ENCODE measurements at regions not wholly inside any gene's neighbourhood (a gene's known extent, or its start where the extent isn't known, plus 50 kb on each side); places are given as distances from the start of the nearest gene placed in this dataset.

GRCh38 chr20:25142435-25142834, 53.1 kb upstream of the ENTPD6 start:
- TF ChIP-seq, protein P1, sequence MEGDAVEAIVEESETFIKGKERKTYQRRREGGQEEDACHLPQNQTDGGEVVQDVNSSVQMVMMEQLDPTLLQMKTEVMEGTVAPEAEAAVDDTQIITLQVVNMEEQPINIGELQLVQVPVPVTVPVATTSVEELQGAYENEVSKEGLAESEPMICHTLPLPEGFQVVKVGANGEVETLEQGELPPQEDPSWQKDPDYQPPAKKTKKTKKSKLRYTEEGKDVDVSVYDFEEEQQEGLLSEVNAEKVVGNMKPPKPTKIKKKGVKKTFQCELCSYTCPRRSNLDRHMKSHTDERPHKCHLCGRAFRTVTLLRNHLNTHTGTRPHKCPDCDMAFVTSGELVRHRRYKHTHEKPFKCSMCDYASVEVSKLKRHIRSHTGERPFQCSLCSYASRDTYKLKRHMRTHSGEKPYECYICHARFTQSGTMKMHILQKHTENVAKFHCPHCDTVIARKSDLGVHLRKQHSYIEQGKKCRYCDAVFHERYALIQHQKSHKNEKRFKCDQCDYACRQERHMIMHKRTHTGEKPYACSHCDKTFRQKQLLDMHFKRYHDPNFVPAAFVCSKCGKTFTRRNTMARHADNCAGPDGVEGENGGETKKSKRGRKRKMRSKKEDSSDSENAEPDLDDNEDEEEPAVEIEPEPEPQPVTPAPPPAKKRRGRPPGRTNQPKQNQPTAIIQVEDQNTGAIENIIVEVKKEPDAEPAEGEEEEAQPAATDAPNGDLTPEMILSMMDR (IDR thresholded peaks at IDR 0.05) = no peak
- no peak for TF ChIP-seq POLR2A (IDR thresholded peaks at IDR 0.05)
